ENCODE measurements at regions not wholly inside any gene's neighbourhood (a gene's known extent, or its start where the extent isn't known, plus 50 kb on each side); places are given as distances from the start of the nearest gene placed in this dataset.

DNA sequence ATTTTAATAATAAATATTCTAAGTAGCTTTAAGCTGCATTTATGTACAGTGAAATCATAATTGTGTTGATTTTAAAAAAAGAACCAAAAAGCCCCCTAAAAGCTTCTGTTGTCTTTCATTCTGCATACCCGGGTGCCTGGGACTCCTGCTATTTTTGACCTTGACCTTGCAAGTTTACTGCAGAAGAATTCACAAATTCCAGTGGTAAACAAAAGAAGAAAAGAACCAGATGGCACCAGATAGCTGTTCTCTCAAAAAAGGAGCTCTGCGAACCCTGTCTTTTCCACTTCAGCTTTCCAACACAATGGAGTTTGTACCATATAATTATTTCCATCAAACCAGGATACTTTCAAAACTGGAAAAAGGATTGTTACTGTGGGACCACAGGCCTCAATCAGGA, 363.3 kb downstream of the SMOC2 start:
- TF ChIP-seq EGR1 (IDR thresholded peaks at IDR 0.05), result no peak
- TF ChIP-seq, protein P1, sequence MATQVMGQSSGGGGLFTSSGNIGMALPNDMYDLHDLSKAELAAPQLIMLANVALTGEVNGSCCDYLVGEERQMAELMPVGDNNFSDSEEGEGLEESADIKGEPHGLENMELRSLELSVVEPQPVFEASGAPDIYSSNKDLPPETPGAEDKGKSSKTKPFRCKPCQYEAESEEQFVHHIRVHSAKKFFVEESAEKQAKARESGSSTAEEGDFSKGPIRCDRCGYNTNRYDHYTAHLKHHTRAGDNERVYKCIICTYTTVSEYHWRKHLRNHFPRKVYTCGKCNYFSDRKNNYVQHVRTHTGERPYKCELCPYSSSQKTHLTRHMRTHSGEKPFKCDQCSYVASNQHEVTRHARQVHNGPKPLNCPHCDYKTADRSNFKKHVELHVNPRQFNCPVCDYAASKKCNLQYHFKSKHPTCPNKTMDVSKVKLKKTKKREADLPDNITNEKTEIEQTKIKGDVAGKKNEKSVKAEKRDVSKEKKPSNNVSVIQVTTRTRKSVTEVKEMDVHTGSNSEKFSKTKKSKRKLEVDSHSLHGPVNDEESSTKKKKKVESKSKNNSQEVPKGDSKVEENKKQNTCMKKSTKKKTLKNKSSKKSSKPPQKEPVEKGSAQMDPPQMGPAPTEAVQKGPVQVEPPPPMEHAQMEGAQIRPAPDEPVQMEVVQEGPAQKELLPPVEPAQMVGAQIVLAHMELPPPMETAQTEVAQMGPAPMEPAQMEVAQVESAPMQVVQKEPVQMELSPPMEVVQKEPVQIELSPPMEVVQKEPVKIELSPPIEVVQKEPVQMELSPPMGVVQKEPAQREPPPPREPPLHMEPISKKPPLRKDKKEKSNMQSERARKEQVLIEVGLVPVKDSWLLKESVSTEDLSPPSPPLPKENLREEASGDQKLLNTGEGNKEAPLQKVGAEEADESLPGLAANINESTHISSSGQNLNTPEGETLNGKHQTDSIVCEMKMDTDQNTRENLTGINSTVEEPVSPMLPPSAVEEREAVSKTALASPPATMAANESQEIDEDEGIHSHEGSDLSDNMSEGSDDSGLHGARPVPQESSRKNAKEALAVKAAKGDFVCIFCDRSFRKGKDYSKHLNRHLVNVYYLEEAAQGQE (IDR thresholded peaks at IDR 0.05; ENCODE audit: low read depth), result no peak
- TF ChIP-seq, protein P2, sequence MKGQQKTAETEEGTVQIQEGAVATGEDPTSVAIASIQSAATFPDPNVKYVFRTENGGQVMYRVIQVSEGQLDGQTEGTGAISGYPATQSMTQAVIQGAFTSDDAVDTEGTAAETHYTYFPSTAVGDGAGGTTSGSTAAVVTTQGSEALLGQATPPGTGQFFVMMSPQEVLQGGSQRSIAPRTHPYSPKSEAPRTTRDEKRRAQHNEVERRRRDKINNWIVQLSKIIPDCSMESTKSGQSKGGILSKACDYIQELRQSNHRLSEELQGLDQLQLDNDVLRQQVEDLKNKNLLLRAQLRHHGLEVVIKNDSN (IDR thresholded peaks at IDR 0.05), result no peak
- TF ChIP-seq, protein P3, sequence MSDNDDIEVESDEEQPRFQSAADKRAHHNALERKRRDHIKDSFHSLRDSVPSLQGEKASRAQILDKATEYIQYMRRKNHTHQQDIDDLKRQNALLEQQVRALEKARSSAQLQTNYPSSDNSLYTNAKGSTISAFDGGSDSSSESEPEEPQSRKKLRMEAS (IDR thresholded peaks at IDR 0.05), result no peak
- TF ChIP-seq TCF12 (IDR thresholded peaks at IDR 0.05; ENCODE audit: low read depth), result no peak
- no peak for TF ChIP-seq ZBTB7A (IDR thresholded peaks at IDR 0.05; ENCODE audit: low read depth)
- TF ChIP-seq CEBPB (IDR thresholded peaks at IDR 0.05), result no peak
- no peak for TF ChIP-seq TEAD4 (IDR thresholded peaks at IDR 0.05)
- no peak for TF ChIP-seq CREB1 (IDR thresholded peaks at IDR 0.05; ENCODE audit: low read depth)
- no peak for TF ChIP-seq YY1 (IDR thresholded peaks at IDR 0.05; ENCODE audit: low read depth)
- no peak for TF ChIP-seq FOXM1 (IDR thresholded peaks at IDR 0.05; ENCODE audit: borderline replicate concordance, low read depth)
- no peak for TF ChIP-seq EP300 (IDR thresholded peaks at IDR 0.05; ENCODE audit: borderline replicate concordance)
- no peak for TF ChIP-seq RAD21 (IDR thresholded peaks at IDR 0.05; ENCODE audit: low read depth)
- no peak for TF ChIP-seq TAF1 (IDR thresholded peaks at IDR 0.05; ENCODE audit: low read depth)
- TF ChIP-seq NFIC (IDR thresholded peaks at IDR 0.05), result no peak

DNA sequence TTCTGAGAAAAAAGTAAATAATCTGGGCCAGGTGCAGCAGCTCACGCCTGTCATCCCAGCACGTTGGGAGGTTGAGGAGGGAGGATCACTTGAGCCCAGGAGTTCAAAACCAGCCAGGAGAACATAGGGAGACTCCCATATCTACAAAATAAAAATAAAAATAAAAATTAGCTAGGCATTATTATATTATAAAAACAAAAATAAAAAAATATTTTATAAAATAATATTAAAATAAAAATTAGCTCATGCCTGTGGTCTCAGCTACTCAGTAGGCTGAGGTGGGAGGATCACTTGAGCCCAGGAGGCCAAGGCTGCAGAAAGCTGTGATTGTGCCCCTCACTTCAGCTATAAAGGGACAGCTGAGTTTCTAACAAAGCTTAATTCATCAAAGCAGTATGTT, 362.9 kb downstream of the SMOC2 start:
- no peak for TF ChIP-seq FOXM1 (IDR thresholded peaks at IDR 0.05; ENCODE audit: borderline replicate concordance, low read depth)
- TF ChIP-seq, protein P2 (IDR thresholded peaks at IDR 0.05), result no peak
- no peak for TF ChIP-seq EGR1 (IDR thresholded peaks at IDR 0.05)
- no peak for TF ChIP-seq TEAD4 (IDR thresholded peaks at IDR 0.05)
- no peak for TF ChIP-seq TAF1 (IDR thresholded peaks at IDR 0.05; ENCODE audit: low read depth)
- TF ChIP-seq CREB1 (IDR thresholded peaks at IDR 0.05; ENCODE audit: low read depth), result no peak
- TF ChIP-seq NFIC (IDR thresholded peaks at IDR 0.05), result no peak
- TF ChIP-seq, protein P3 (IDR thresholded peaks at IDR 0.05), result no peak
- TF ChIP-seq RAD21 (IDR thresholded peaks at IDR 0.05; ENCODE audit: low read depth), result no peak
- TF ChIP-seq CEBPB (IDR thresholded peaks at IDR 0.05), result no peak
- TF ChIP-seq EP300 (IDR thresholded peaks at IDR 0.05; ENCODE audit: borderline replicate concordance), result no peak
- no peak for TF ChIP-seq TCF12 (IDR thresholded peaks at IDR 0.05; ENCODE audit: low read depth)
- TF ChIP-seq YY1 (IDR thresholded peaks at IDR 0.05; ENCODE audit: low read depth), result no peak
- TF ChIP-seq ZBTB7A (IDR thresholded peaks at IDR 0.05; ENCODE audit: low read depth), result no peak
- TF ChIP-seq, protein P1 (IDR thresholded peaks at IDR 0.05; ENCODE audit: low read depth), result no peak

DNA sequence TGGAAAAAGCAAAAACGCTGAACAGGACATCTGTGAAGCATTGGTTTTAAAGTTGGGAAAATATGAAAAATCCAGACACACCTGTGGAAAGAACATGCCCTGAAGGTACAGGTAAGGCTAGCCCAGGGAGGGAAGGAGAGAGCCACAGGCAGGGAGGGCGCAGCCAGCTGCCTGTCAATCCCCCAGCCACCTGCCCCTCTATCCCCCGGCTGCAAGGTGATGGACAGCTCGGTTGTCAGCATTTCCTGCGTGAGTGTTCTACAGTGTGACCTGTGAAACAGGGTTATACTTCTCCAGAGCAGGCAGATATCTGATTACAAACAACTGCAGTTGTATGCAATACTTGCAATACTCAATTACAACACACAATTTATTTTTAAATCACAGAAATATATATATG, 358.1 kb downstream of the SMOC2 start:
- TF ChIP-seq CEBPB (IDR thresholded peaks at IDR 0.05) (no peak), EP300 (IDR thresholded peaks at IDR 0.05; ENCODE audit: borderline replicate concordance) (no peak), ZBTB7A (IDR thresholded peaks at IDR 0.05; ENCODE audit: low read depth) (no peak), NFIC (IDR thresholded peaks at IDR 0.05) (no peak), EGR1 (IDR thresholded peaks at IDR 0.05) (no peak), FOXM1 (IDR thresholded peaks at IDR 0.05; ENCODE audit: borderline replicate concordance, low read depth) (no peak), RAD21 (IDR thresholded peaks at IDR 0.05; ENCODE audit: low read depth) (no peak), TEAD4 (IDR thresholded peaks at IDR 0.05) (no peak), CREB1 (IDR thresholded peaks at IDR 0.05; ENCODE audit: low read depth) (no peak), YY1 (IDR thresholded peaks at IDR 0.05; ENCODE audit: low read depth) (no peak), TAF1 (IDR thresholded peaks at IDR 0.05; ENCODE audit: low read depth) (no peak), TCF12 (IDR thresholded peaks at IDR 0.05; ENCODE audit: low read depth) (no peak)
- TF ChIP-seq, protein P2 (IDR thresholded peaks at IDR 0.05), result no peak
- TF ChIP-seq, protein P1 (IDR thresholded peaks at IDR 0.05; ENCODE audit: low read depth), result no peak
- TF ChIP-seq, protein P3 (IDR thresholded peaks at IDR 0.05), result no peak
